ENCODE measurements at regions not wholly inside any gene's neighbourhood (a gene's known extent, or its start where the extent isn't known, plus 50 kb on each side); places are given as distances from the start of the nearest gene placed in this dataset.

- DNase-seq (ENCODE audit: low spot score), result no peak
- TF ChIP-seq CTCF (IDR thresholded peaks at IDR 0.05; ENCODE audit: extremely low read depth, insufficient read depth, missing control alignments), result no peak
- in situ Hi-C loops (cut with MboI; ENCODE audit: low pct_unique_long_range_greater_than_20kb, low sequenced_read_pairs, unreplicated experiment), result no loop called here
Measured at GRCh38 chr12:127373559-127373958, 893.4 kb upstream of the TMEM132C start.

DNA sequence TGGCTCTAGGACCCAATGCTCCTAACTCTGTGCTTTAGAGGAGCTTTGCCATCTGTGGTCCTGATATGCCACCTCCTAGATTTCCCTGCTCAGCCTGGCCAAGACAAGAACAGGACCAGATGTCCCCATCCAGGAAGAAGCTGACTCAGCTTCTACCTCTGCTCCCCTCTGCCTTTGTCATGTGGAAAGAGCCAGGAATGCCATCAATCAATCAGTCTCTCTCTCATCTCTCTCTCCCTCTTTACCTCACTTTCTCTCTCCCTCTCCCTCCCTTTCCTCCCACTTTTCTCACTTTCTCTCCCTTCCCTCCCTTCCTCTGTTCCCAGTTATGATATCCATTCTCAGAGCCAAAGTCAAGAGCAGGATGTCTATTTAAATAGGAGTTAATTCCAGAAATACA lies 892.5 kb upstream of the TMEM132C start:
- DNase-seq (ENCODE audit: low spot score), result no peak
- in situ Hi-C loops (cut with MboI; ENCODE audit: low pct_unique_long_range_greater_than_20kb, low sequenced_read_pairs, unreplicated experiment), result no loop called here
- no peak for TF ChIP-seq CTCF (IDR thresholded peaks at IDR 0.05; ENCODE audit: extremely low read depth, insufficient read depth, missing control alignments)

- peak; percentile 67 for DNase-seq (ENCODE audit: low spot score)
Measured at GRCh38 chr12:127381043-127381668, 885.8 kb upstream of the TMEM132C start.

DNA sequence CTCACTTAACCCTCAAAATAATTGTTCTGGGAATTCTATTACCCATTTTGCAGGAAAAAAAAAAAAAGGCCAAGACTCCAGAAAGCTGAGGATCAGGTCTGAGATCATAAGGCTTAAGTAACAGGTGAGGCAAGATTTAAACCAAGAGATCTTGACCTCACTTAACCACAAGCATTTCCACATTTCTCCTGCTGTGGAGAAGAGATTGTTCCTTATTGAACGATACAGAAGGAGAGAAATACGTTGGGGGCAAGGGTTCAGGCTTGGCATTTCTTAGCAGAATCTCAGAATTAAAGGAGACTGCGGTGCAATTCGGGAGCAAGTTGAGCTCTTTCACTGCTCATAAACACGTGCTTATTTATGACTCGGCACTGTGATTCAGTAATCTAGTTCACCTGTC lies 885.3 kb upstream of the TMEM132C start:
- in situ Hi-C loops (cut with MboI; ENCODE audit: low pct_unique_long_range_greater_than_20kb, low sequenced_read_pairs, unreplicated experiment), result loop anchor here (25.0 kb wide), 1 partner anchor 269 kb away; no protein-coding TSS in a partner anchor
- DNase-seq (ENCODE audit: low spot score), result no peak
- TF ChIP-seq CTCF (IDR thresholded peaks at IDR 0.05; ENCODE audit: extremely low read depth, insufficient read depth, missing control alignments), result no peak

More at GRCh38 chr12:127381043-127381668, 885.8 kb upstream of the TMEM132C start:
- in situ Hi-C loops (cut with MboI; ENCODE audit: low pct_unique_long_range_greater_than_20kb, low sequenced_read_pairs, unreplicated experiment), result loop anchor here (25.0 kb wide), 1 partner anchor 269 kb away; no protein-coding TSS in a partner anchor
- TF ChIP-seq CTCF (IDR thresholded peaks at IDR 0.05; ENCODE audit: extremely low read depth, insufficient read depth, missing control alignments), result peak; percentile 85

GRCh38 chr12:127383281-127383680 lies 883.7 kb upstream of the TMEM132C start:
- DNase-seq (ENCODE audit: low spot score), result no peak
- no peak for TF ChIP-seq CTCF (IDR thresholded peaks at IDR 0.05; ENCODE audit: extremely low read depth, insufficient read depth, missing control alignments)
- in situ Hi-C loops (cut with MboI; ENCODE audit: low pct_unique_long_range_greater_than_20kb, low sequenced_read_pairs, unreplicated experiment), result loop anchor here (25.0 kb wide), 1 partner anchor 271 kb away; no protein-coding TSS in a partner anchor

- in situ Hi-C loops (cut with MboI; ENCODE audit: low pct_unique_long_range_greater_than_20kb, low sequenced_read_pairs, unreplicated experiment), result loop anchor here (25.0 kb wide), 1 partner anchor 274 kb away; no protein-coding TSS in a partner anchor
Measured at GRCh38 chr12:127386723-127387122, 880.2 kb upstream of the TMEM132C start.

More at GRCh38 chr12:127386723-127387122, 880.2 kb upstream of the TMEM132C start:
- DNase-seq (ENCODE audit: low spot score), result no peak
- TF ChIP-seq CTCF (IDR thresholded peaks at IDR 0.05; ENCODE audit: extremely low read depth, insufficient read depth, missing control alignments), result no peak

All from GM13977 (cell line).